ENCODE measurements at regions not wholly inside any gene's neighbourhood (a gene's known extent, or its start where the extent isn't known, plus 50 kb on each side); places are given as distances from the start of the nearest gene placed in this dataset.

DNA sequence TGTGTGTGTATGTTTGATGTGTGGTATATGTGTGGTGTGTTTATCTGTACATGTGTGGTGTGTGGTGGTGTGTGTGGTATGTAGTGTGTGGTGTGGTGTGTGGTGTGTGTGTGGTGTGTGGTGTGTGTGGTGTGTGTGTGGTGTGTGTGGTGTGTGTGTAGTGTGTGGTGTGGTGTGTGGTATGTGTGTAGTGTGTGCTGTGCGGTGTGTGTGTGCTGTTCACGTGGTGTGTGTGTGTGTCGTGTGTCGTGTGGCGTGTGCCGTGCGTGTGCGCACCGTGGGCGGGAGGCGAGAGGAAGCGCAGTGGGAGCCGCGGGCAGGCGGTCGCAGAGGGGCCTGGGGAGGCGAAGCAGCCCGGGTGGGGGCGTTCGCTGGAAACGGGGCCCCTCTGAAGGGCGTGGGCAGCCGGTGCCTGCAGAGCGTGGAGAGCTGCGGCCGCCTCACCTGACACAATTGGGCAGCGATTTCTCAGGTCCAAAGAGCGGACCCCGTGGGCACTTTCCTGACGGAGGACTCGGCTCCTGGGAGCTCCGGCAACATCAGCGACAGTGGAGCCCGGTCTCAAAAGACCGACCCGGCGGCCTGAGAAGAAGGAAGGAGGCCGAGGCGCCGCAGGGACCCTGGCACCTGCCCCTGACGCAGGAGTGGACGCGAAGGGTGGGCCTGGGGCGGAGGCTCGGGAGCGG, 741.1 kb upstream of the SALL3 start:
- intact Hi-C loops (cut with DNase I; ENCODE audit: low total_unique reads) = no loop called here
- no peak overlapping the region for H3K27ac ChIP-seq
- H3K36me3 ChIP-seq = no peaks in the 10 kb centered on the region
- H3K4me1 ChIP-seq = peaks cover 0 to 10% (median 3%) of the 10 kb centered on the region in 4 donors
- no peak for DNase-seq
- peaks cover 0 to 6% (median 0%) of the 10 kb centered on the region in 4 donors for H3K9me3 ChIP-seq
- no peak for TF ChIP-seq EP300 (IDR thresholded peaks at IDR 0.05)
- TF ChIP-seq, protein P1, sequence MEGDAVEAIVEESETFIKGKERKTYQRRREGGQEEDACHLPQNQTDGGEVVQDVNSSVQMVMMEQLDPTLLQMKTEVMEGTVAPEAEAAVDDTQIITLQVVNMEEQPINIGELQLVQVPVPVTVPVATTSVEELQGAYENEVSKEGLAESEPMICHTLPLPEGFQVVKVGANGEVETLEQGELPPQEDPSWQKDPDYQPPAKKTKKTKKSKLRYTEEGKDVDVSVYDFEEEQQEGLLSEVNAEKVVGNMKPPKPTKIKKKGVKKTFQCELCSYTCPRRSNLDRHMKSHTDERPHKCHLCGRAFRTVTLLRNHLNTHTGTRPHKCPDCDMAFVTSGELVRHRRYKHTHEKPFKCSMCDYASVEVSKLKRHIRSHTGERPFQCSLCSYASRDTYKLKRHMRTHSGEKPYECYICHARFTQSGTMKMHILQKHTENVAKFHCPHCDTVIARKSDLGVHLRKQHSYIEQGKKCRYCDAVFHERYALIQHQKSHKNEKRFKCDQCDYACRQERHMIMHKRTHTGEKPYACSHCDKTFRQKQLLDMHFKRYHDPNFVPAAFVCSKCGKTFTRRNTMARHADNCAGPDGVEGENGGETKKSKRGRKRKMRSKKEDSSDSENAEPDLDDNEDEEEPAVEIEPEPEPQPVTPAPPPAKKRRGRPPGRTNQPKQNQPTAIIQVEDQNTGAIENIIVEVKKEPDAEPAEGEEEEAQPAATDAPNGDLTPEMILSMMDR (IDR thresholded peaks at IDR 0.05) = no peak
- no peak for TF ChIP-seq POLR2AphosphoS5 (IDR thresholded peaks at IDR 0.05)
- no peak for TF ChIP-seq POLR2A (IDR thresholded peaks at IDR 0.05)
- no peaks in the 10 kb centered on the region for H3K27me3 ChIP-seq
- WGBS, 5 donors = 90 to 92% (median 90%) methylated on average over 32 to 46 of the region's 46 CpGs
- H3K4me3 ChIP-seq = no peak overlapping the region

DNA sequence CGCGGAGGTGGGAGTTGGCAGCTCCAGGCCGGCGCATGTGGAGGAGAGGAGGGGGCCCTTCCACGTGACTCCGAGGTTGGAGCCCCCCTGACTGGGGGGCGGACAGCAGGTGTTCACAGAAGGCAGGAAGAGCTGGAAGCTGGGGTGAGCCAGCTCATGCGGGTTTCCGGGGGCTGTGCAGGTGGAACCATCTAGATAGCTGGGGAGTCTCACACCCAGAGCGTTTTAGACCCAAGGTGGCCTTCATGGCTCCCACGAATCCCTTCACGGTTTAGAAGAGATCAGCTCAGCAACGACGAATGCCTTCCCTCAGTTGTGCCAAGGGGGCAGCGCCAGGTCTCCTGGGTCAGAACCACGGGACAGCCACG, 740.5 kb upstream of the SALL3 start:
- intact Hi-C loops (cut with DNase I; ENCODE audit: low total_unique reads) = no loop called here
- Histone ChIP-seq H3K27me3 (no peaks in the 10 kb centered on the region), H3K4me1 (peaks cover 0 to 10% (median 3%) of the 10 kb centered on the region in 4 donors), H3K9me3 (peaks cover 0 to 6% (median 0%) of the 10 kb centered on the region in 4 donors), H3K27ac (no peak overlapping the region), H3K36me3 (no peaks in the 10 kb centered on the region), H3K4me3 (no peak overlapping the region)
- WGBS, 5 donors = 91 to 99% (median 92%) methylated on average over 15 to 17 of the region's 17 CpGs
- no peak for DNase-seq
- TF ChIP-seq POLR2A (IDR thresholded peaks at IDR 0.05) (no peak), EP300 (IDR thresholded peaks at IDR 0.05) (no peak), POLR2AphosphoS5 (IDR thresholded peaks at IDR 0.05) (no peak)
- TF ChIP-seq, protein P1 (IDR thresholded peaks at IDR 0.05) = no peak

DNA sequence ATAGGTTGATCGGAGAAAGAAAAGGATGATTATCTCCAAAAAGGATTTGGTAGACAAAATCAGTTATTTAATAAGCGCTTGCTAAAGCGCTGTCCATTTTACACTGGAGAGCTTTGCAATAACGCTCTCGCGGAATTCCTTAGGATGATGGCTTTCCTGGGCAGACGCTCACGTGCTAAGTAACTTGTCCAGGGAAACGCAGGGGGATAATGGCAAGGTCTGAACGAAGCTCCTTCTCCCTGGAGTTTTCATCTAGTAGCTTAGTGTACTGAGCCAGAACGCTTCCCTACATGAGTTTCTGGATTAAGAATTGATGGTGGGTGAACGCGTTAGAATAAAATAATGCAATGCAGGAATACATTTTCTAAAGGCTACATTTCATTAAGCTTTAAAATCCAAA, 739.5 kb upstream of the SALL3 start:
- DNase-seq = no peak
- Histone ChIP-seq H3K4me1 (peaks cover 0 to 10% (median 3%) of the 10 kb centered on the region in 4 donors), H3K36me3 (no peaks in the 10 kb centered on the region), H3K4me3 (no peak overlapping the region), H3K9me3 (peaks cover 0 to 6% (median 0%) of the 10 kb centered on the region in 4 donors), H3K27me3 (no peaks in the 10 kb centered on the region), H3K27ac (no peak overlapping the region)
- intact Hi-C loops (cut with DNase I; ENCODE audit: low total_unique reads) = no loop called here
- TF ChIP-seq POLR2AphosphoS5 (IDR thresholded peaks at IDR 0.05) (no peak), POLR2A (IDR thresholded peaks at IDR 0.05) (no peak), EP300 (IDR thresholded peaks at IDR 0.05) (no peak)
- TF ChIP-seq, protein P1 (IDR thresholded peaks at IDR 0.05) = no peak
- 81 to 88% (median 82%) methylated on average over 13 of the region's 13 CpGs for WGBS, 5 donors

DNA sequence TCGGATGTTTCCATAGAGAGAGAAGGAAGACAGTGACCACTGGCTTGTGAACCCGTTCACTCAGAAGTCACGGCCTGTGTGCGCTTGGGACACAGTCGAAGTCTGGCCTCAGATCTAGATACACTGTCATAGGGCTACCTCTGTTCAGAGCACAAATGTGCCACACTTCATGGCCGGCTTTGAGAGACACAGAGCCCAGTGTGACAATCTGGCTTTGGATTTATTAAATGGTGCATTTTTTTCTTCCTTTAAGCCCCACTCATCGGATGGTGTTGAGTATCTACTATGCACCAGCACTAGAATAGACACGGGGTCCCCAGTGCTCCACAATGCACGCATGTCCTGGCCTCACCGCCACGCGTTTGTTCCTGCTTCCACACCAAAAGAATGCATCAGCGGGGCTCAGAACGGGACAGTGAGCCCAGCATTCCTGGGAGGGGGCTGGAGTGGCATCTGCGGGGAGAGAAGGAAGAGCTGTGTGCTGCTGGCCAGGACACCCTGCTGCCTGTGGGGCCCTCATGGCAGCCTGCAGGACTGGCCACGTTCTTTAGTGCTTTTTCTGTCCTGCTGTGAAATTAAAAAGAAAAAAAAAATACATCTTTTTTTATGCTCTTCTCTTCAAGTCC, 738.9 kb upstream of the SALL3 start:
- 63 to 79% (median 65%) methylated on average over 16 of the region's 16 CpGs for WGBS, 5 donors
- no peaks in the 10 kb centered on the region for H3K36me3 ChIP-seq
- intact Hi-C loops (cut with DNase I; ENCODE audit: low total_unique reads) = no loop called here

More for the DNA sequence above, 738.9 kb upstream of the SALL3 start:
- Histone ChIP-seq H3K27ac (no peak overlapping the region), H3K9me3 (peaks cover 0 to 6% (median 0%) of the 10 kb centered on the region in 4 donors), H3K4me1 (peaks cover 0 to 10% (median 3%) of the 10 kb centered on the region in 4 donors), H3K4me3 (no peak overlapping the region), H3K27me3 (peaks cover 0 to 5% (median 0%) of the 10 kb centered on the region in 3 donors)
- no peak for DNase-seq
- no peak for TF ChIP-seq POLR2AphosphoS5 (IDR thresholded peaks at IDR 0.05)
- TF ChIP-seq POLR2A (IDR thresholded peaks at IDR 0.05) = no peak
- TF ChIP-seq, protein P1 (IDR thresholded peaks at IDR 0.05) = no peak
- TF ChIP-seq EP300 (IDR thresholded peaks at IDR 0.05) = no peak
